CD4-positive, alpha-beta T cell treated with Interleukin-6 for 4 hours (primary cell): ENCODE measurements at regions not wholly inside any gene's neighbourhood (a gene's known extent, or its start where the extent isn't known, plus 50 kb on each side); places are given as distances from the start of the nearest gene placed in this dataset.
"Not testable (repeated sequence)": the region's sequence is repeated elsewhere in the genome, so short reads cannot be mapped to it uniquely, and the experiment has no call there.

Experiments used
- DNase-seq: peaks from one replicate; pipeline ENCODE4 v3.0.0-alpha.2; 2020; ENCODE audit warnings: mixed read lengths

GRCh38 chr3:184479426-184480126 lies 82.0 kb upstream of the EPHB3 start:
- DNase-seq: no peak

DNA sequence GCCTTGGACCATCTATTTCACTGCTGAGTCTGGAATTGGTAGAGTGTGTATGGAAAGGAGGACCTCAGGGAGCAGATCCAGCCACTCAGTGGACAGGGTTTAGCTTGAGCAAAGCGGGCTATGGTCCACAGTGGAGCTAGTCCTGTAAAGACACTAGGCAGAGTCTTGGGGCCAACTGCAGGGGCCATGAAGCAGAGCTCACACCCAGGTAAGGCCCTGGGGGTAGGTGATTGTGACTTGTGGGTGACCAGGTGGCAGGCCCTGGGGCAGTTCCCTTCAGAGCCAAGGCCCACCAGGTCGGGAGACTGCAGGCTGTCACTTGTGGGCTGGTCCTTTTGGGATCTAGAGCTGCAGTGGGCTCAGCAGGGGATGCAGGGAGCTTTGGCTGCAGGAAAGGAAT lies 80.8 kb upstream of the EPHB3 start:
- no peak for DNase-seq

GRCh38 chr3:184481984-184482671 lies 79.5 kb upstream of the EPHB3 start:
- DNase-seq: no peak

DNA sequence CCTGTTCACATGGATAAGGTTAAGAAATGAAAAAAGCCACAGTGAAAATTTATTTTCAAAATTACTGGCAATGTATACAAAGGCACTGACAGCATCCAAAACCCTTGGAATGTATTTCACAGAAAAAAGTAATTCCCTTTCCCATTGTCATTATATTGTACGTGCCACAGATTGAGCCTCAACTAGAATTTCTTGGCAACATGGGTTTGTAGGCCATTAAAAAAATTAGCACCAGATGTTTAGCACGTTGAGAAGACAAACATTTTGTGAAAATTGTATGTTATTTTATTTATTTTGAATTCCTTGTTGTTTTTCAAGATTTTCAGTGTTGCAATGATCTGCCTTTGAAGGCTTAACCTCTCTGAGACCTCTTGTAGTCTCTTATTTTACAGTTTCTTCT lies 76.3 kb upstream of the EPHB3 start:
- no peak for DNase-seq

- no peak for DNase-seq
Observed at GRCh38 chr3:184485906-184486305, 75.7 kb upstream of the EPHB3 start.

DNA sequence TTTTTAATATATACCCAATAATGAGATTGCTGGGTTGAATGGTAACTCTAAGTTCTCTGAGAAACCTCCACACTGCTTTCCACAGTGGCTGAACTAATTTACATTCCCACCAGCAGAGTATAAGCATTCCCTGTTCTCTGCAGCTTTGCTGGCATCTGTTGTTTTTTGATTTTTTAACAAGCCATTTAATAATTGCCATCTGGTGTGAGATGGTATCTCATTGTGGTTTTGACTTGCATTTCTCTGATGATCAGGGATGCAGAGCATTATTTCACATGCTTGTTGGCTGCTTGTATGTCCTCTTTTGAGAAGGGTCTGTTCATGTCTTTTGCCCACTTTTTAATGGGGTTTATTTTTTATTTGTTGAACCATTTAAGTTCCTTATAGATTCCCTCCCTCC lies 75.0 kb upstream of the EPHB3 start:
- DNase-seq: no peak

DNA sequence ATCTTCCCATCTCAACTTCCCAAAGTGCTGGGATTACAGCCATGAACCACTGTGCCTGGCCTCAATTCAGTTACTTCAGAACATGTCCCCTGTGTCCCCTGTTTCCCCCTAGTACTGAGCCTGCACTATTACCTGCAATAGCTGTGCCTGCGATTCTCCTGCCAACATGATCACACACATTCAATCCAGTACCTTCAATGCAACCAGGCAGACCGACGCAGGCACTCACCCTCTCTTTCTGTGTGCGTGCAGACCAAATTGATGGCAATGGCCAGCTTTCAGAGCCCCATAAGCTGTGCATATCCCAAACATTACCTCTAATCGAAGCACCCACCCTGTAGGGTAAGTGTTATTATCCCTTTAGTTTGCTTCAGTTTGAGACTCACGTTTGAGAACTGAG lies 73.0 kb upstream of the EPHB3 start:
- DNase-seq: no peak

- no peak for DNase-seq
Observed at GRCh38 chr3:184489268-184489841, 72.2 kb upstream of the EPHB3 start.

- DNase-seq: no peak
Observed at GRCh38 chr3:184491011-184491576, 70.5 kb upstream of the EPHB3 start.

DNA sequence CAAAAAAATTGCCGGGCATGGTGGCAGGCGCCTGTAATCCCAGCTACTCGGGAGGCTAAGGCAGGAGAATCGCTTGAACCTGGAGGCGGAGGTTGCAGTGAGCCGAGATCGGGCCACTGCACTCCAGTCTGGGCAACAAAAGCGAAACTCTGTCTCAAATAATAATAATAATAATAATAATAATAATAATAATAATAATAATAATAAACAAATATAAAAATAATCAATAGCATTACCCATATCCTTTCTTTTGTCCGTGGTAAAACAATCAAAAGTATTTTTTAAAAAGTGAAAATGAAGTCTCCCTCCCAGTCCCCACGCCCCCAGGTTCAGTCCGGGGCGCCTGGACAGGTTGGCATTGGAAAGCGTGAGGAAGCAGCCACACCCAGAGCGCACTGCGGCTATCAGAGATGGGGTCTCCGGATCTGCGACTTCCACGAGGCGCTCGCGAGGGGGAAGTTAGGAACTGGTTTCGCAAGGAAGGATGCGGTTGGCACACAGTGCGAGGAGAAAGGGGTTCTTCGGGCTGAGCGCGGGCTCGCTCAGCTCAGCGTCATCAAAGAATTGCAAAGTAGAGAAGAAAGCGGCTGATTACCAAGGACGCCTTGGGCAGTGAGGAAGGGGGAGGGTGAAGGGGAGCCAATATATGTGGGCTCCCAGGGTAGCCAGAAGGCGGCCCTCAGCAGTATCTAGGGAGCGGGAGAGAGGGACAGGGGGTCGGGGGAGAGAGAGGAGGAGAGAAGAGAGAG lies 69.5 kb upstream of the EPHB3 start:
- DNase-seq: no peak

DNA sequence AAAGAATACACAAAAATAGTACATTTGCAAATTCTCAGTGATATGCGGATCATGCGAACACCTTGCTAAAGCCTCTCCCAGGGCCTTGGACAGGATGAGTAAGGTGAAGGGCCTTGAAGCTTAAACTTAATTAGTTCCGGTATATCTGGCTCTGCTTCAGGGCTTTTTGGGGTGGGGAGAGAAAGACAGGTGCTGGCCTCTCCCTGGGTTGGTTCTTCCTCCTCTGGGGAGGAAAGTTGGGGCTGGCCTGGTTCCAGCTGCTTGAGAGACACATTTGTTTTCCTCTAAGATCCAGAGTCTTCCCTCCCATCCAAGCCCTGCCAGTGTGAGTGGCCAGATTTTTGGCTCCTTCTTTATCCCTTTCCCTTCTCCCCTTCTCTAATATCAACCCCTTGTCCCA lies 64.7 kb upstream of the EPHB3 start:
- DNase-seq: no peak

- no peak for DNase-seq
Observed at GRCh38 chr3:184497804-184498203, 63.8 kb upstream of the EPHB3 start.

- no peak for DNase-seq
Observed at GRCh38 chr3:184498986-184499606, 62.5 kb upstream of the EPHB3 start.

- DNase-seq: no peak
Observed at GRCh38 chr3:184500344-184500923, 61.2 kb upstream of the EPHB3 start.

DNA sequence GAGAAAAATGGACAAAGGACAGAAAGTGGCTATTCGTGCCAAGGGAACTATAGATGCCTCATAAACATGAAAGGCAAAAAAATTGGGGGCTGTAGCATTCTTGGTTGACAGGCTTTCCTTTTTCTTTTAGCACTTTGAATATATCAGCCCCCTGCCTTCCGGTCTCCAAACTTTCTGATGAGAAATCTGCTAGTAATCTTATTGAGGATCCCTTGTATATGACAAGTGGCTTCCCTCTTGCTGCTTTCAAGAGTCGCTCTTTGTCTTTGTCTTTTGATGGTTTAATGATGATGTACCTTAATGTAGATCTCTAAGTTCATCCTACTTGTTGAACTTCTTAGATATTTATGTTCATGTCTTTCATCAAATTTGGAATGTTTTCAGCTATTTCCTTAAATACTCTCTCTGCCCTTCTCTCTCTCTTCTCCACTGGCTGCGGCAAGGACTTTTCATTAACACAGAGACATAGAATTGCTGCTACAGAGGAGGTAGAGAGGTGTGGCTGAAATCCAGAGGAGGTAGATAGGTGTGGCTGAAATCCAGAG lies 59.4 kb upstream of the EPHB3 start:
- no peak for DNase-seq

GRCh38 chr3:184502841-184503240 lies 58.7 kb upstream of the EPHB3 start:
- DNase-seq: not testable (repeated sequence)

GRCh38 chr3:184503647-184504046 lies 57.9 kb upstream of the EPHB3 start:
- DNase-seq: no peak

- DNase-seq: no peak
Observed at GRCh38 chr3:184505076-184505878, 56.3 kb upstream of the EPHB3 start.

DNA sequence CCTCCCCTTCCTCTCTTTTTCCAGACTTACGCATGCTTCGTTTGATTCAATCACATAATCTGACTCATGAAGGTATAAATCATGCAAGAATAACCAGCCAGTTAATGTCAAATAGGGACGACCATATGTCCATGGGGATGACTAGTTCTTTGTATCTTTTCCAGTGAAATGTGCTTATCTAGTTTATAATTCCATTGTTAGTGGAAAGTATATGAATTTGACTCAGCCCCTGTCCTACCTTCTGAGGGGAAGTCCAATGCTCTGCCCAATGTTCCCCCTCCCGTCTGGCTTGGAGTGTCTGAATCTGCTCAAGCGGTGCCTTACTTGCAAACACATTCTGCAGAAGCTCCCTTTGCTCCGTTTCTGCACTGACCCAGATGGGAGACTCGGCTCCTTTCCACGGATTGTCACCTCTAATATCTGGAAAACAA lies 55.0 kb upstream of the EPHB3 start:
- DNase-seq: no peak

- DNase-seq: no peak
Observed at GRCh38 chr3:184508938-184509337, 52.6 kb upstream of the EPHB3 start.

DNA sequence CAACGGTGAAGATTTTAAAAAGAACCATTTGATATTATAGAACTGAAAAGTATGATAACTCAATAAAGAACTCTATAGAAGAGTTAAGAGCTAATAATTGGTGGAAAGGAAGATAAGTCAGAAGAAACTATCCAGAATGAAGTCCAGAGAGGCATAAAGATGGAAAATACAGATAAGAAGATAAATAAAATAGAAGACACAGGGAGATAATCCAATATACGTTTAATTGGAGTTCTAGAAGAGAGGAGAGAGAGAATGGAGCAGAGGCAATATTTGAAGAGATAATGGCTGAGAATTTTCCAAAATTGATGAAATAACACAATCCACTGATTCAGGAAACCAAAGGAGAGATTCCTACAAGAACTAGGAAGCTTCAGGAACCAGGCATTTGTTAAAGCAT lies 49.8 kb upstream of the EPHB3 start:
- no peak for DNase-seq
